ENCODE measurements at regions not wholly inside any gene's neighbourhood (a gene's known extent, or its start where the extent isn't known, plus 50 kb on each side); places are given as distances from the start of the nearest gene placed in this dataset.

DNA sequence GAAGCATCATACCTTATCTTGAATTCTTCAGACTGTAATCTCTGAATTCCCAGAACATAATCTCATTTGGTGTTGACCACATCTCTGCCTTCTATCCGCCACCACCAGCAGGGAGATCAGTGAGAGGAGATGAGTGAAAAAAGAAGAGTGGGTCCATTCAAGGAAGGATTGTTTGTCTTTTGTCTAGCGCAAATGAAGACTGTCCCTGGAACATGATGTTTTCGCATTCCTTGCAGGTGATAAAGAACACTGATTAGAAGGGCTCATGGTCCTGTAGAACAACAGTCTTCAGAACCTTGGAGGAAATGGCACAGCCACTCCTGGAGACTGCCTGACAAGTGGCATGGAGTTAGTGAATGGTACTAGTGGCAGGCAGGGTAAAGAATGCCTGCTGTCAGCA, 869.6 kb downstream of the JRKL start:
- intact Hi-C loops (cut with DNase I): no loop called here
- ATAC-seq: no peak

DNA sequence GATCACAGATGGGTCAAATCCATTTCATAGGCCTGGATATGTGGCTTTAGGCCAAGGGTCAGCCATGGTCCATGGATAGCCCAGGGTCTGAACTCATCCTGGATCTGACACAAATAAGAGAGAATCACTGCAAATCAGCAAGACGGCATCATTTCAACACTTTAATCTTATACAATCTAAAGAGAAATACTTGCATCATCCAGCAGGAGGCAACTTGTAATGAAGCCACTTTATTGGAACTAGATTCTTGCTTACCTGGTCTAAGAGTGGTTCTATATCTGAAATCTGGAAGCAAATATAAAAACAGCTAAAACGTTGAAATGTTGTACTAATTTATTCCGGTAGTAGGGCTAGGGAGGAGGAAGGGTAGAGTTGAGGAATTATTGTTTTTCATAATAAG, 870.1 kb downstream of the JRKL start:
- ATAC-seq (no peak), DNase-seq (ENCODE audit: missing footprints) (no peak)
- intact Hi-C loops (cut with DNase I): no loop called here

More for the DNA sequence above, 869.6 kb downstream of the JRKL start:
- no peak for DNase-seq (ENCODE audit: missing footprints)

DNA sequence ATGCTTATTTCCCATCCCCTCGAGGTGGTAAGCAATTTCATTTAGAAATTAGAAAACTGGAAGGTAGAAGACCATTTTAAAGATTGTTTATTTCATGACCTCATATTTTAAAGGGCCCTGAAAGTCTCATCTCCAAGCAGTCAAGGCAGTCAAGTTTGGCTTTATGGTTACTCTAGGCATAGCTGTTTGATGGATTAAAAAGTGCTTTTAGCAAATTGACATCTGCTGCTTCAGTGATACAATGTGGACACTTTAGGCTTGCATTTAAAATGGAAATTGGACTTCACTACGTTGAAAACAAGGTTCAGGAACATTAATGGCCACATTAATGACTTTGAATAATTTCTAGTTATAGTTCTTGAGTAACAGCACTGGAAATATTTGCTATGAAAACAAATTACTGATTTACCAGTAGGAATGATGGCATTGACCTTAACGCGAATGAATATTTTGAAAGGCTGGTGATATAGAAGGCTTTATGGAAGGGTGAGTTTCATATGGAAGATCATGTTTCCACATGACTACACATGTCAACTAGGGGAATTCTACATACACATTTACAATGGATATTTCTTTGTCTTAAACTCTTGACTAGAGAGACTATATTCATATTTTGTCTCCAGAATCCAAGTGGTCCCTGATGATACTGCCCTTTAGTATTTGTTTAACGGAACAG, 873.5 kb downstream of the JRKL start:
- DNase-seq (ENCODE audit: missing footprints) (no peak), ATAC-seq (no peak)
- intact Hi-C loops (cut with DNase I): no loop called here

DNA sequence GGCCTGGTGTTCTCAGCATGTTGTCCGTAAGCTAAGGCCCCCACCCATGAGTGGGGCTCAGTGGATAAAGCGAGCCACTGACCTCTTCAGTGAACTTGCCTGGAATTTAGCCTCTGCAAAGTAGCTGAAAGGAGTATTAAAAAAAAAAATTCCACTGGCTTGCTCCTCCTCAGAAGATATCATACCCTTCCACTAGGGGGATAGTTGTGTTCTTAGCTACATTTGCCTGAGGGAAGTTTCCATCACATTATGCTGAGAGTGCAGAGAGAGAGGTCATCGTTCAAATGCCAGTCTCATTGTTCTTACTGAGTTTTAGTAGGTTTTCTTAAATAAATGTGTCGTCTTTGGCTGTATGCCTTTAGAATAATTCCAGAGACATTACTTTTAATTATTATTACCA, 879.7 kb downstream of the JRKL start:
- intact Hi-C loops (cut with DNase I): no loop called here
- no peak for ATAC-seq
- no peak for DNase-seq (ENCODE audit: missing footprints)

DNA sequence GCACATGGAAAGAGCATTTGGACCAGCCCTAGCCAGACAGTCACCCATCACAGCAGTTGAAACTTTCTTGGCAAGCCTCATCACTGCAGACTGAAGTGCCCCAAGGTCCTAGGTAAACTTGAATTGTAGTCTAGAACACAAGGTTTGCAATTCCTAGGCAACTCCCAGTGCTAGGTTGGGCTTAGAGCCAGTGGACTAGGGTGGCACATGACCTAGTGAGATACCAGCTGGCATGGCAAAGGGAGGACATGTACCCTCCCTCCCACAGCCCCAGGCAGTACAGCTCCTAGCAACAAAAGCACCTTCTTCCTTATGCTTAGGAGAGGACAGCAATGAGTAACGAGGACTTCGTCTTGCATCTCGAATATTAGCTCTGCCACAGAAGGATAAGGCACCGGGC, 889.5 kb downstream of the JRKL start:
- ATAC-seq (peak; percentile 83), DNase-seq (ENCODE audit: missing footprints) (peak; percentile 58)

DNA sequence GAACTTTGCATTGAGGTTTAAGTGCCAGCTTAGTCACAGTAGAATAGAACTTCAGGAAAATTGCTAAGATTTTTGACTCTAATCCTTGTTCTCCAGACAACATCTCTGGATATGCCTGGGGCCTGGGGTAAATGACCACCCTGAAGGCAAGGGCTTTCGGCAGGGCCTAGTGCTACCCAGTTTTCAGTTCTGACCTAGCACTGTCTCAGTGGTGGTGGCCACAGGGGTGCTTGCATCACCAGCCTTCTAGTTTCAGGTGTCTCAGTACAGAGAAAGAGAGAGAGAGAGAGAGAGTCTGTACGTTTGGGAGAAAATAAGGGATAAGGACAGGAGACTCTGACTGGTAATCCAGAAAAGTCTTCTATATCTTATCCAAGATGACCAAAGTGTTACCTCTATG, 890.5 kb downstream of the JRKL start:
- intact Hi-C loops (cut with DNase I): no loop called here
- ATAC-seq (no peak), DNase-seq (ENCODE audit: missing footprints) (no peak)

More for the DNA sequence above, 889.5 kb downstream of the JRKL start:
- intact Hi-C loops (cut with DNase I): no loop called here

DNA sequence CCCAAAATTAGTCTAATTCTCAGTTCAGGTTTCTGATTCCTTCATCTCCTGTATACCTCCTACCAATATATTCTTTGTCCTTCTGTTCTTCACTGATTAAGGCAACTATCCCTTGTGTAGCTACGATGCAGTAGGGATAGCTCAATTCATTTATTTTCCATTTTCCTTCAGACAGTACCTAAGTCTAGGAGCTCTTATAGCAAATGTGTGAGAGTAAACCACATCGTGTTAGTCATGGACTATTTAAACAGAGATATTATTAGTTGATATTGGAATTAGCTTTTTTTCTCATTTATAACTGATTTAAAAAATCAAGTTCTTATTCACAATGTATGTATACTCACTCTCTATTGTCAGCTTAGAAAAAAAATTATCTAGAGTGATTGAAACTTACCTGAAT, 900.0 kb downstream of the JRKL start:
- ATAC-seq (no peak), DNase-seq (ENCODE audit: missing footprints) (no peak)
- intact Hi-C loops (cut with DNase I): no loop called here

DNA sequence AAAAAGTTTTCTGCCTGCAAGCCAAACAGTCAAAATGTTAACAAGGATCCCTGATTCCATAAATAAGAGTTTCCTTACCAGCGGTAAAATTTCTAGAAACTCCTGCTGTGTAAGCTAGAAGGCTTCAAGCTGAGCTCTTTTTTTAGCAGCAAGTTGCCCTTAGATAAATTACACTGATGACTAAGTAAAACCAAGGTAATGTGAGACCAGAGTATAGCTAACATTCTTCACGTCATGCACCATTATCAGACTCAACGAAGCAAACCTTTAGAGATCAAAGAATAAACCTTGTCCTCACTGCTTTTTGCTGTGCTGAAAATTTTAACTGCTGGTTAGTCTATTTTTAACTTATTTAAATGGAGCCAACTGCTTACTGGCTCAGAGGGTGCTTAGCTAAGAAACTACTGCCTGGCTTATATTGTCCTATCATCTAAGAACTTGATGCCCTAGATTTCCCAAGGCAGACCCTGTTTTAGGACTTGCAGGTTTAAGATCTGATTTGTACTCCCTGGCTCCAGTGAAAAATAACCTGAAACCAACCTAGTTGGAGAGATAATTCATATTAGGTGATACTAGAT, 900.7 kb downstream of the JRKL start:
- DNase-seq (ENCODE audit: missing footprints) (no peak), ATAC-seq (no peak)
- intact Hi-C loops (cut with DNase I): no loop called here

DNA sequence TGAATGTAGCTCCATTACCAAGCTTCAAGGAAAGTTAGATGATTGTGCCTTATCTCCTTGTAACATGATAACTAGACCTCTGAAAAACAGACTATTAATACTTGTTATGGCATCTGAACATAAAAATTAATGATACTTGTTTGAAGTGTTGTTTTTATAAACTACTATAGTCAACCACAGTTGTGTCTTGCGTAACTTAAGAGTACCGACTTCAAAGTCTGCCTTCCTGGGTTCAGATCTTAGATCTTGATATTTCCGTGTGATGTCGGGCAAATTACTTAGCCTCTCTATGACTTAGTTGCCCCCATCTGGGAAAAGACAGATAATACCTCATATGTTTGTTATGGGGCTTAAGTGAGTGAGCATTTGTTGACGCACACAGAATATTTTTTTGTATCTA, 906.5 kb downstream of the JRKL start:
- DNase-seq (ENCODE audit: missing footprints) (no peak), ATAC-seq (no peak)
- intact Hi-C loops (cut with DNase I): no loop called here

DNA sequence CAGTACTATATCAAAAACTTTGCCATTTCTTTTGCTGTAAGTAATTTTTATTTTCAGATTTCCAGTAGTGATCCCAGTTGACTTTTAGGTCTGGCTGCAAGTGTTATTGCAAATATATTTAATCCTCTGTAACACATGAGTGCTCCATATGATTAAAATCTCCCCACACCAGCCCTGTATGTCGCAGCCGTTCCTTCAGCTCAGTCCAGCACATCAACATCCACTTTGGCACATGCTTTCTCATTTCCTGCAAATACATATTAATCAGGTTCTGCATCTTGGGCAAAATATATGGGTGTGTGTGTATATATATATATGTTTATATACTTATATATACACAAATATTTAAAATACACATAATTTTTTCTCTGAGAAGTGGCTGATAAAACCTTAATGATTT, 919.5 kb downstream of the JRKL start:
- no peak for DNase-seq (ENCODE audit: missing footprints)
- intact Hi-C loops (cut with DNase I): no loop called here
- ATAC-seq: no peak

DNA sequence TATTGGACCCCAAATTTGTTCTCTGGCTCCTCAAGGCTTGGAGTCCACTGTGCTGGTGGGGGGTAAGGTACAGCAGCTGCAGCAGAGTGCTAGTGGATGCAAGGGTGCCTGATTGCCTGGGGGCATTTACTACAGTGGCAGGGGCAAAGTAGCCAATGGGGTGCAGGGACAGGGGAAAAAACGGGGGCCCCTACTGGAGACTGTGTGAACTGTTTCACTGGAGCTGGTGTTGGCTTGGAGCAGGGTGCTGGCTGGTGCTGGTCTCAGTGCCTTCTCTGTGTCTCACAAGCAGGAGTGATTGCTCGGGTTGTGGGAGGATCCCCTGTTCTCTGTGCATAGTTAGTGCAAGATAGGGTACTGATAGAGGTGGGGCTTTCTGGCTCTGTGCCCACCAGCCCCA, 935.9 kb downstream of the JRKL start:
- ATAC-seq: no peak
- intact Hi-C loops (cut with DNase I): no loop called here
- no peak for DNase-seq (ENCODE audit: missing footprints)

DNA sequence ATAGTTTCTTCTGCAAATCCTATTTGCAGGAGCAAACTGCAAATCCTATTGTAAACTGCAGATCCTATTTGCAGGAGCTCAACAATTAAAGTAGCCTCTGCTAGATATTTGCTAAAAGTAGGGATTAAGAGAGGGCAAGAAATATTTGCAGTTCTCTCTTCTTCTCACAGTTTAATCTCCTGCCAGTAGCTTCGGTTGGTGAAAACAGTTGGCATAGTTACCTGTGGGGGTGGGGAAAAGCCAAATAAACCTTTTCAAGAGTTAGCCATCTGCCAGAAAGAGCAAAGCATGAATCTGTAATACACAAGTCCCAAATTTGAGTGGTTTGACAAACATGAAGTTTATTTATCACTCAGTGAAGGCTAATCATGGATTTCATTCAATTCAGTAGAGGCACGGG, 942.5 kb downstream of the JRKL start:
- intact Hi-C loops (cut with DNase I): no loop called here
- ATAC-seq (no peak), DNase-seq (ENCODE audit: missing footprints) (no peak)

DNA sequence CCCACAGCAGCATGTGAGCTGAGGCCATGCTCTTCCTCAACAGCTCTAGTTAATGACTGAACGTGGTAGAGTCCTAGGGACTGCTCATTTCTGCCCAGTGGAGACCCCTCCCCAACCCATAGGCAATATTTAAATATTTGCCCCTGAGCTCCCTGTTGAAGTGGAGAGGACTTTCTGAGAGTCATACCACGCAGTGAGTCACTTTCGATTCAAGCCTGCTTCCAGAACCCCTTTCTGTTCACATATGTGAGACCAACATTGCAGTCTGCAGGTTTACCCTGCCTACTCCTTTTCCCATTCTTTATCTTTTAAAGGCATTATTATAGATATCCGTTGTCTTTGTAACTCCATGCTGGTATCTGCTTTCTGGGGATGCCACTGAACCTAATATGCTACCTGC, 946.3 kb downstream of the JRKL start:
- intact Hi-C loops (cut with DNase I): no loop called here
- no peak for ATAC-seq
- no peak for DNase-seq (ENCODE audit: missing footprints)

DNA sequence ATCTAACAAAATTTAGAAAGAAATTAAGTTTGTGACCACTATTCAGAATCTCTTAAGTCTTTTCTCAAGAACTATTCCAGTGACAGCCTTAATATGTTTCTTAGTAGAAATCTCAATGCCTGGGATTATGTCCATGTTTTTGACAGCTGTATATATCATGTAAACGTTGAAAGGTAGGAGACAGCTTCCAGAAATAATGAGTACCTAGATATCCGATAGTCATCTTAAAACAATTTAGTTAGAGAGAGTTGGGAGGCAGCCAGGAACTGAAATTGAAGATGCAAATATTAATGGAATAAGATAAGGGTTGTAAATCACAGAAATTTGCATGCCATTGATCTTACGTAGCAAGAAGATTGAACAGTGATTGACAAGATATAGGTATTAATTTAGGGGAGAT, 955.2 kb downstream of the JRKL start:
- no peak for DNase-seq (ENCODE audit: missing footprints)
- intact Hi-C loops (cut with DNase I): no loop called here
- ATAC-seq: no peak

DNA sequence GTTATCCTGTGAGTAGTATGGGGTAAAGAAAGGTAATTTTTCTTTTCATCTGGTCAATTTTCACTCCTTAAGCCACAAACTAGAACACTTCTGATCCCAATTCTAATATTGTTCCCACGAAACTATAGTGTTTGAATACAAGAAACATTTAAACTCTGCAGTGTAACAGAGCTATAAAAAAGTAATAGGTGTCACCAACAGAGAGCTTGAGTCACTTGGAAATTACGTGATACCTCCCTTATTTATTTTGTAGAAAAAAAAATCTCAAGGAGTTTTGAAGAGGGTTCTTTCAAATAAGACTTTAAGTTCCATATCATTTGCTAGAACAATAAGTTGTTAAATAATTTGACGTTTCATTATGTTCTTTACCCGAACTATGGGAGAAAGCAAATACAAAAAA, 959.4 kb downstream of the JRKL start:
- intact Hi-C loops (cut with DNase I): no loop called here
- DNase-seq (ENCODE audit: missing footprints) (no peak), ATAC-seq (no peak)

DNA sequence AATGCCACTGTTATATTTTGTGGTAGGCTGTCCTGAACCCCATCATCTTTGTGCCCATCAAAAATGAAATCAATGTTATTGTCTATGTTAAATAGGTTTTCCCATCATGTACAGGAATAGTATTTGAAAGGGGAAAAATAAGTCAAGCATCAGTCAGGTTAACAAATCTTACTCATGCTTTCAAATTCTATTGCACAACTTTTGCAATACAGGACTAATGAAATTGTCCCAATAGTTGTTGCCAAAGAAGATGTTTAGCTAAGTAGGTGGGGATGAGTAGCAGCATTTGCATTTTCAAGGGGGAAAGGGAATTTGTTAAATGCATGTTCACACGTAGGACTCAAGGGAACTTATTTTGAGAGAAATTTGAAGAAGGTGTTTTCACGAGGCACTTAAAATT, 962.1 kb downstream of the JRKL start:
- intact Hi-C loops (cut with DNase I): no loop called here
- DNase-seq (ENCODE audit: missing footprints) (no peak), ATAC-seq (no peak)

DNA sequence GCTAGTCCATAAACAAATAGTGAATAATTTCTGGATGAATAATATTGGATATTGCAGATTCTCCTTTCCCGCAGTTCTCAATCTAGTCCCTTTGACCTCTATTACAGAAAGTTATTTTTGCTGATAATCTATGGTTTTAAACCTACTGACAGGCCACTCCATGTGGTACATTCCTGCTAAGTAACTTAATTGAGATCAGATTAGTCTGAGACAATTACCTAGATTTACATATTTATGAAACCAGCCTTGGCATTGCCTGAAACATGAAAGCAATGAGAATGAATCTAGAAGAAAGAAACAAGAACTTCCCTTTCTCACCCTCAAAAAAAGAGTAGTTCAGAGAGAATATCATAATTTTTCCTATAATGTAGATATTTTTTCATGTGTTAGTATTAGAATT, 964.2 kb downstream of the JRKL start:
- ATAC-seq (no peak), DNase-seq (ENCODE audit: missing footprints) (no peak)
- intact Hi-C loops (cut with DNase I): no loop called here

DNA sequence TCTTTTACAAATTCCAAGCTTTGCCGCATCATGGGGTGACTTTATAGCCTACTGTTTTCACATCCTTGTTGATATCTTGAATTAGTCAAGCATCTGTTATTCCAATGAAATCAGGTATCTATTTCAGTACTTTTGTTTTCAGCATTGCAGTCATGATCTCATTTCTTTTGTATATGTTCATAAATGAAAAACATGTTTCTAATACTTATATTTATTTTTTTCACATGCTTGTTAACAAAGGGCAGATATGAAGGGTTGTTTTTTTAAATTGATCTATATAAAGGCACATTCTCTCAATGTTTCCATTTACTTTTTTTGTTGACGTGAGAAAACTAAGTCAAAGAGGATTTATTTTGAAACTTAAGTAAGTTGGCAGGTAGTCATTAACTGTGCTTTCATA, 964.8 kb downstream of the JRKL start:
- DNase-seq (ENCODE audit: missing footprints) (no peak), ATAC-seq (no peak)
- intact Hi-C loops (cut with DNase I): no loop called here

DNA sequence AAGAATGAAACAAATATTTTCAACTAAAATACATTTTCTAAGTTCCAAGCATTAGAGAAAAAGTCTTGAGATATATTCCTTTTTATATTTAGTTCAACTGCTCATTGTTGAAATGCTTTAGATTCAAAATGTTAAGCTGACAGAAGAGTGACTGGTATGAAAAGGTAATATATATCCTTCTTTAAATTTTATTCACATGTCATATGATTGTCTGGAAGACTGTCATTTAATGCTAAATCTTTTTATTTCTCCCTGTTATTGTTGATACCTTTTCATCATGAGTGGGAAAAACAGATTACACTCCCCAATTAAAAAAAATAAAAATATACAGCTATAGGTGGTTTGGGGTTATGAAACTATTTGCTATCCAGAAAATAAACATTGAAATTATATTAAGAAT, 965.4 kb downstream of the JRKL start:
- DNase-seq (ENCODE audit: missing footprints) (no peak), ATAC-seq (no peak)
- intact Hi-C loops (cut with DNase I): no loop called here

DNA sequence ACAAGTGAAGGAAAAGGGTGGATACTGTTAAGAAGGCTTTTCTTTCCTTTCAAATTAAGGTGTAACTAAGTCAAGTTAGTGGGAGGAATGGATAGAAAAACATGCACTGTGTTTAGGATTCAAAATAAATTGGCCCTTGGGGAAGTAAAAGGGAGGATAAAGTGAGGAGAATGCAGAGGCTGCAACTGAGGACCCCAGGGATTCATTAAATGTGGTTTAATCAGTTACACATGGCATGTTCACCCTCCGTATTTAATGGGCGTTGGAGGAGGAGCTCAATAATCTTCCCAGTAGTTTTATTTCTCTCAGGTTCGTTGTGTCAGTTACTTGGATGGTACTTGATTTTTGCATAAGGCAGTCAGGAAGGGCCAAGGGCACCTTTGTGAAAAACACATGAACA, 966.3 kb downstream of the JRKL start:
- intact Hi-C loops (cut with DNase I): no loop called here
- DNase-seq (ENCODE audit: missing footprints): no peak
- no peak for ATAC-seq

DNA sequence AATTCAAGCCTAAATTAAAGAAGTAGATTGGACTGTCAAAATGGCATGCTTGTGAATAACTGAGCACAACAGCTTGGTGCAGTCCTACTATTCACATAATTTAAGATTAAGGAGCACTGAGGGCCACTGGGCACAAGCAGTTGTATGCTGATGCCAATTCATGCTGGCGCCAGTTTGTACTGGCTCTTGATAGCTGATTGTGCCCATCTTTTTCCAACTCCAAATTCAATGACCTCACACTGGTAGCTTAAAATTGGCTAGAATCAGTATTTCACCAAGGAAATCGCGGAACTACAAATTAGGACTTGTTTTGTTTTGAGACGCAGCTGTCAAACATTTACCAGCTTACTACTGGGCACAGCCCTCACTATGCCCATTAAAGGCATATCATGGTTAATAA, 969.2 kb downstream of the JRKL start:
- DNase-seq (ENCODE audit: missing footprints): no peak
- intact Hi-C loops (cut with DNase I): no loop called here
- ATAC-seq: no peak

All from Right ventricle myocardium inferior (tissue), 1 donor.